Muscle layer of duodenum (tissue), 2 donors: ENCODE measurements at regions not wholly inside any gene's neighbourhood (a gene's known extent, or its start where the extent isn't known, plus 50 kb on each side); places are given as distances from the start of the nearest gene placed in this dataset.

ENCODE experiments used
- H3K27ac ChIP-seq: one replicate; pipeline ENCODE4 v1.7.0; 2013; ENCODE audit warnings: mild to moderate bottlenecking, low read length
- H3K27me3 ChIP-seq: one replicate; pipeline ENCODE4 v1.7.0; 2013; ENCODE audit warnings: low read depth, mild to moderate bottlenecking, control low read depth, low read length
- H3K36me3 ChIP-seq, 2 donors: one replicate each; pipeline ENCODE4 v1.7.0; 2013; ENCODE audit warnings: low read length in 2 of 2, control low read depth in 1 of 2, mild to moderate bottlenecking in 1 of 2; ENCODE audit not compliant: insufficient read depth in 2 of 2, control insufficient read depth in 1 of 2
- H3K4me1 ChIP-seq, 2 donors: one replicate each; pipeline ENCODE4 v1.7.0; 2013; ENCODE audit warnings: low read length in 2 of 2, mild to moderate bottlenecking in 2 of 2, control low read depth in 1 of 2, moderate library complexity in 1 of 2; ENCODE audit not compliant: insufficient read depth in 2 of 2, control insufficient read depth in 1 of 2
- H3K4me3 ChIP-seq, 2 donors: one replicate each; pipeline ENCODE4 v1.7.0; 2013; ENCODE audit warnings: low read length in 2 of 2, low read depth in 1 of 2, mild to moderate bottlenecking in 1 of 2
- H3K9me3 ChIP-seq, 2 donors: one replicate each; pipeline ENCODE4 v1.7.0; 2013; ENCODE audit warnings: low read length in 2 of 2, control low read depth in 1 of 2, mild to moderate bottlenecking in 1 of 2; ENCODE audit not compliant: control insufficient read depth in 1 of 2
- donor health status: healthy.

DNA sequence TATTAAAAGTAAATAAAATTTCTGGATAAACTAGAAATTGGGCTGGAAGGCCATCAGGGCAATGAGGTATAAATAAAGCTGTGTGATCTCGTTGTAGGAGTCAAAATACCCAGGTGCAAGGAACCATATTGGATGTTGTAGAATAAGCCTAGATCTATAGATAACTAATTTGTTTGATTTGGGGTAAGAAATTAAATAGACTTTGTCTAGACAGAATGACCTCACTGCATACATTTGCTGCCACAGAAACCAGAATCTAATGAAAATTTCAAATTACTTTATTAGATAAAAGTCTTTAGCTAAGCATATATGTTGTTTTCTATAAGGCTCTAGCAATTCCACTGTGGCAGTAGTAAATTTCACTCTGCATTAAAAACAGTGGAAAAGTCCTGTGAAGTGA, 225.2 kb upstream of the ITGA1 start:
- Histone ChIP-seq H3K36me3 (no peaks in the 10 kb centered on the region), H3K27ac (no peak overlapping the region), H3K4me3 (no peak overlapping the region), H3K4me1 (no peaks in the 10 kb centered on the region), H3K9me3 (no peaks in the 10 kb centered on the region), H3K27me3 (no peaks in the 10 kb centered on the region)

- Histone ChIP-seq H3K27me3 (no peaks in the 10 kb centered on the region), H3K27ac (no peak overlapping the region), H3K4me3 (no peak overlapping the region), H3K9me3 (no peaks in the 10 kb centered on the region), H3K4me1 (no peaks in the 10 kb centered on the region), H3K36me3 (no peaks in the 10 kb centered on the region)
These were observed 223.1 kb upstream of the ITGA1 start for GRCh38 chr5:52564587-52564986.

- no peaks in the 10 kb centered on the region for H3K27me3 ChIP-seq
These were observed 210.2 kb upstream of the ITGA1 start for GRCh38 chr5:52577546-52577945.

DNA sequence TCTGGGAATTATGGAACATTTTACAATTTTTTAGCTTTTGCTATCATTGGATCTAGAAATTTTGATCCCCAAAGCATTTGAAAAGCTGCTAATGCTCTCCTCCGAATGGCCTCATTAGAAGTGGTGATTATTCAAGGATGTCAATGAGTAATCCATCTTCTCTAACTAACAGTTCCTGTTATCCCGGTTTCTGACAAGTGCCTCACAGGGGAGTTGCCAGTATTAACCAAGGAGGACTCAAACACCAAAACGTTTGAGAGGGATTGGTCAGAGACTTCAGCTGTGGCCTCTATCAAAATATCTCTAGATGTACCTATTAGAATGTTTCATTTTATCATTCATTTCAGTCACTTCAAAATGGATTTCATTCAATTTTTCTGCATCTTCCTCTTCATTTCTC, 208.3 kb upstream of the ITGA1 start:
- Histone ChIP-seq H3K36me3 (no peaks in the 10 kb centered on the region), H3K27me3 (no peaks in the 10 kb centered on the region), H3K27ac (no peak overlapping the region), H3K4me3 (no peak overlapping the region), H3K9me3 (no peaks in the 10 kb centered on the region), H3K4me1 (no peaks in the 10 kb centered on the region)

More at GRCh38 chr5:52577546-52577945, 210.2 kb upstream of the ITGA1 start:
- H3K4me3 ChIP-seq = no peak overlapping the region
- no peaks in the 10 kb centered on the region for H3K36me3 ChIP-seq
- H3K4me1 ChIP-seq = no peaks in the 10 kb centered on the region
- no peak overlapping the region for H3K27ac ChIP-seq
- H3K9me3 ChIP-seq = no peaks in the 10 kb centered on the region

DNA sequence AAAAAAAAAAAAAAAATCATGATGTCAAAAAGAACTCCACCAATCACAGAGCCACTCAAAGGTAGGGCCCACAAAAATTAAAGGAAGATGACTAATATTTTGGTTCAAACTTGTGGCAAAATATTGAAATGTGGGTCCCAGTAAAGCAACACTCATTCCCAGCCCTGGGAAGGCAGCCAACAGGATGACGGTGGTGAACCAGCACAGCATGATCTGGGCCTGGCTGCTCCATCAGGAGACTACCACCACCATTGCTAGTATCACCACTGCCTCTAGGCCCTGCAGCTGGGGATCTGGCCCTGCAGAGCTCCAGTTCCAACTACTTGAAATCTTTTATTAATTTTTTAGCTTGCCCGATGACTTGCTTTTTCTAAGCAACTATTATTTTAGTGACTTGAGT, 206.8 kb upstream of the ITGA1 start:
- Histone ChIP-seq H3K9me3 (no peaks in the 10 kb centered on the region), H3K27me3 (no peaks in the 10 kb centered on the region), H3K36me3 (no peaks in the 10 kb centered on the region), H3K27ac (no peak overlapping the region), H3K4me1 (no peaks in the 10 kb centered on the region), H3K4me3 (no peak overlapping the region)

DNA sequence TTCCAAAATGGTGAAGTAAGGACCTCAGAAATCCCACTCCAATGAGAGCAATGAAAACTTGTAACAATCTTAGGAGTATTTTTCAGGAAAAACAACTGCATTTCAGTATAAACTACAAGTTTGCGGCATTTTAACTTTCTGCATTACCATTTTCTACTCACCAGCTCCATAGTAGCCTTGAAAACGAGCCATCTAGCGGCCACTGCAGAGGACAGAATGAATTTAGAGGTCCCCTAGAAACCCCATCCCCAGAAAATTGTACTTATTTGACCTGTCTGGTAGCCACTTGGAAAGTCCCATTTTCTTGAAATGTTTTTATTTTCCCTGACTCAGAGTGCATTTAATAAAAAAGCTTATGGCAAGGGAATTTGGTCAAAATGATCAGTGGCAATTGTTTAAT, 205.4 kb upstream of the ITGA1 start:
- Histone ChIP-seq H3K4me1 (no peaks in the 10 kb centered on the region), H3K27me3 (no peaks in the 10 kb centered on the region), H3K4me3 (no peak overlapping the region), H3K9me3 (no peaks in the 10 kb centered on the region), H3K27ac (no peak overlapping the region), H3K36me3 (no peaks in the 10 kb centered on the region)

DNA sequence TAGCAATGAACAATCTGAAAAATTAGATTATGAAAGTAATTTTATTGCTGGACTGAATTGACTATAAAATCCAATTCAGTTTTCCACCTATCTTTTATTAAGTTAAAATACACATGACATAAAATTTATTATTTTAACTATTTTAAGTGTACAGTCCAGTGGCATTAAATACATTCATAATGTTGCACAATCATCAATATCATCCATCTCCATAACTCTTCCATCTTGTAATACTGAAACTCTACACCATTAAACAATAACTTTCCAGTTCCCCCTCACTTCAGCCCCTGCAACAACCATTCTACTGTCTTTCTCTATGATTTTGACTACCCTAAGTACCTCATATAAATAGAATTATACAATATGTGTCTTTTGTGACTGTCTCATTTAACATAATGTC, 200.6 kb upstream of the ITGA1 start:
- H3K27me3 ChIP-seq = no peaks in the 10 kb centered on the region
- no peak overlapping the region for H3K4me3 ChIP-seq
- no peaks in the 10 kb centered on the region for H3K36me3 ChIP-seq
- H3K27ac ChIP-seq = no peak overlapping the region
- no peaks in the 10 kb centered on the region for H3K9me3 ChIP-seq
- no peaks in the 10 kb centered on the region for H3K4me1 ChIP-seq

- H3K36me3 ChIP-seq = no peaks in the 10 kb centered on the region
- no peak overlapping the region for H3K27ac ChIP-seq
- H3K4me1 ChIP-seq = peaks cover 0 to 5% of the 10 kb centered on the region in 2 donors
- H3K9me3 ChIP-seq = no peaks in the 10 kb centered on the region
- H3K27me3 ChIP-seq = no peaks in the 10 kb centered on the region
- H3K4me3 ChIP-seq = no peak overlapping the region
These were observed 190.1 kb upstream of the ITGA1 start for GRCh38 chr5:52597625-52598024.

DNA sequence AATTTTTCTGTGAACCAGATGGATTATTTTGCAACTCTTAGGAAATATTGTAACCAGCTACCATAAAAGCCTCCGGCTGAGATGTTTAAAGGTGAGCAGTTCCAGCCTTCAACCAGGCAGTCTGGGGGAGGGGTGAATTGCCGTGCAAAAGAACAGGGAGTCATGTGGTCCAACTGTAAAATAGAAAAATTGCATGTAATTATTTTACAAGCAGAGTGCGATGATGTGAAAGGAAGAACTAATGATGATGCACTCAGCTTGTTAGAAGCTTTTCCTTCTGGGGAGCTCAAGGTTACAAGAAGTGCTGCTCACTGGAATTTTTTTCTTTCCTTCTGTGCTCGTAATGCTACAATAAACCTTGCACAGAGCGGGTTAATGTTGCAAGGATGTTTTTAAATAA, 188.7 kb upstream of the ITGA1 start:
- H3K36me3 ChIP-seq = no peaks in the 10 kb centered on the region
- H3K4me3 ChIP-seq = no peak overlapping the region
- H3K27ac ChIP-seq = no peak overlapping the region
- H3K27me3 ChIP-seq = no peaks in the 10 kb centered on the region
- peaks cover 0 to 5% of the 10 kb centered on the region in 2 donors for H3K4me1 ChIP-seq
- H3K9me3 ChIP-seq = no peaks in the 10 kb centered on the region

DNA sequence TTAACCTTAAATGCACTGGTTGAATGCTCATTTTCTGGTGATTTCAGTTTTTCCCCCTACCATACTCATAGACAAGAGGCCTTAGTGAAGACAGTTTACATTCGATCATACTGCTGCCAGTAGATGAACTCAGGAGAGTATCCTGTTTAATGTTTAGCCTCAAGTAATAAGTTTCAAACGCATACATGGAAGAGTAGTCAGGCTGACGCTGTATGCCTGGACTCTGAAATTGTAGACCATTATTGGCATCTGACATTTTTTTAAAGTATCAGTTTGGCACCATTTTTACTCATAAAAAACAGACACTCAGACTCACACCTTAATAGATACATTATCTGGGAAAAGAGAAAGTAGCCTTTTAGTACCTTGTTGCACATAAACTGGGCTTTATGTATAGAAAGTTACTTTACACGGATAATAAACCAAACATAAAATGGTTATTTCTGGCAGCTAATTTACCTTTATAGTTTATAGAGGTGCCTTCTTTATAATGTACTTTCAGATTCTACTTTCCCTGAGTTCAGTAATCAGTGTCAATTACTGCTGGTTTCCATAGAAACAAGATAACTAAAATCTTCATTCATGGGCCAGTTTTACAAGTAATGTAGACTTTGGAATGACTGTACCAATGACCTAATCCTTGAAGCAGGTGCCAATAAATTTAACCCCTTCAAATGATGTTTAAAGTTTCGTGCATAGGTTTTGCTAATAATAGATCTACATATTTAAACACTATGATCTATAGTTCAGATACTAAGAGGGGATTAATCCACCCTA, 183.8 kb upstream of the ITGA1 start:
- Histone ChIP-seq H3K9me3 (no peaks in the 10 kb centered on the region), H3K4me1 (peaks cover 0 to 4% of the 10 kb centered on the region in 2 donors), H3K36me3 (no peaks in the 10 kb centered on the region), H3K4me3 (no peak overlapping the region), H3K27me3 (no peaks in the 10 kb centered on the region), H3K27ac (no peak overlapping the region)

DNA sequence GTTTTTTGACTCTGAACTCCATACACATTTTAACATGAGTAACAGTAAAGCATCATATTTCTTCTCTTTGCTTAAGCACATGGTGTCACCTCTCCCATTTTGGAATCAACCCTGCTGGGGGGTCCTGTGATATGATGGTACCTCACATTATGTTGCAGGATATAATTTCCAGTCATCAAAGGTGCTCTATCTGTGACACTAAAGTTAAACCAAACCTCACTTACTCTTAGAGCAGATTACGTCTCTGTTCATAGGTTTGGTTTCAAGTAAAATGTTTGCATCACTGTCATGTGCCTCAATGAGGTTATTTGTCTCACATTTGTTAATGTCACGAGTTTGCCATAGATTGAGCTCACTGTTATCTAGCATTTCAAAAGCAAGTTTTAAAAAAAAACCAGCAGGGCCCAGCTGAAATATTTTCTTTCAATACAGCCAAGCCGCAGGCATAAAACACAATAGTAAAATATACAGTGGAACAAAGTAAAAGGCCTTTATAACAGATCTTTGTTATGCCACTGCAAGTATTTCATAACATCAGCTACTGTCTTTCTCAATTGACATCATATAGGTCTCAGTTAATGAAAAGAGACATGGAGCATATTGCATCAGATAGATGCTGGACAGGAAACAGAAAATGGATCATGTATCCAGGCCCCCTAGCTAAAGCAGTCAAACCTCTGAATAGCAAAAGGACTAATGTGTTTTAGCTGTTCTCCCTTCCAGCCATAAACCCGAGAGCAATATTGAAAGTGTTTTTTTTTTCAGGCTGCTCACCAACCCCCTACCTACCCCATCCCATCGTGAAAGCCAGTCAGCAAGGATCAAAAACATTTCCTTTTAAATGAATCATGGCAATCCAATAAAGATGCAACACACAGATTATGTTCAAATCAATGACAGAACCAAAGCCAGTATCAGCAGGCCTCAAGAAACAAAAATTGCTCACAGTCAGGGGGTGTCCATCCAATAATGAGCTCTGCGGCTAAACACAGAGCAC, 182.1 kb upstream of the ITGA1 start:
- no peak overlapping the region for H3K4me3 ChIP-seq
- H3K4me1 ChIP-seq = no peaks in the 10 kb centered on the region
- no peaks in the 10 kb centered on the region for H3K36me3 ChIP-seq
- no peaks in the 10 kb centered on the region for H3K27me3 ChIP-seq
- H3K9me3 ChIP-seq = no peaks in the 10 kb centered on the region
- H3K27ac ChIP-seq = no peak overlapping the region
